NCI-H1105 (cell line): ENCODE measurements at regions not wholly inside any gene's neighbourhood (a gene's known extent, or its start where the extent isn't known, plus 50 kb on each side); places are given as distances from the start of the nearest gene placed in this dataset.
"Not testable (repeated sequence)": the region's sequence is repeated elsewhere in the genome, so short reads cannot be mapped to it uniquely, and the experiment has no call there.

ENCODE experiments used
- DNase-seq: peaks from one replicate; lab custom pipeline; 2025; lab: John Stamatoyannopoulos, UW

DNA sequence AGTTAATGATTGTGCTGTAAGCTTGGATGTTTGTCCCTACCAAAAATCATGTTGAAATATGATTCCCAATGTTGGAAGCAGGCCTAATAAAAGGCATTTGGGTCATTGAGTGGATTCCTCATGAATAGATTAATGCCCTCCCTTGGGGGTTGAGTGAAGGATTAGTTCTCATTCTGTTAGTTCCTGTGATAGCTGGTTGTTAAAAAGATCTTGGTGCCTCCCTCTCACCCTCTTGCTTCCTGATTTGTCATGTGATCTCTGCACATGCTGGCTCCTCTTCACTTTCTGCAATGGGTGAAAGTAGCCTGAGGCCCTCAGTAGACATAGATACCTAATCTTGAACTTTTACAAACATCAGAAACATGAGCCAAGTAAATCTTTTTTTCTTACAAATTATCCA, 115.6 kb upstream of the HCRTR2 start:
- peak; percentile 16 for DNase-seq

DNA sequence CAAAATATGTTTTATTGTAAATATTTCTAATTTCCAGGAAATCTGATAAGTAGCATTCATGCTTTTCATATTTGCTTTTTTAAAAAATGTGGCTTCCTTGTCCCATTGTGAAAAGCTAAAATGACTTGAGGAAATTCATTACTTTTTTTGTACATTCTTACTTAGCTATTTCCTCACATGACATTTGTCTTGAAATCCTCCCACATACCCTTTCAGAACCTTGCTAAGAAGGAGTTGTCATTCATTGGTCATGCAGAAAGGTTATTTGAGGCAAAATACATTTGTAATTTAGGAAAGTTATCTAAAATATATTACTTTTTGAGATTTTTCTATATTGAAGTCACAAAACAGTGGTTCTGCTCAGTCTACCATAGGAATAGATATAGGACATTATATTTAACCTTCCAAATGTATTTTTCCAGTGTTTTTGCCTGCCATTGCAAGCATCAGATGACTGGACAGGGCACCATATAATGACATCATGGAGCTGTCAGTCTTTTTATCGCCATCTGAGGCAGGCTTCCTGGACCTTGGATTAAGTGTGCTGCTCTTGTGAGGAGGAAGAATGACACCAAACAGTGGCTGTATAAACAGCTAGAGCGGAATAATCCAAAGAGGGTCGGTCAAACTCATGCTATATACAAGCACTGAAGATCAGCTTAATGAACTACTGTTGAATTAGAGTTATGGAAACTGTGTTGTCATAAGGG, 109.4 kb upstream of the HCRTR2 start:
- DNase-seq: no peak

DNA sequence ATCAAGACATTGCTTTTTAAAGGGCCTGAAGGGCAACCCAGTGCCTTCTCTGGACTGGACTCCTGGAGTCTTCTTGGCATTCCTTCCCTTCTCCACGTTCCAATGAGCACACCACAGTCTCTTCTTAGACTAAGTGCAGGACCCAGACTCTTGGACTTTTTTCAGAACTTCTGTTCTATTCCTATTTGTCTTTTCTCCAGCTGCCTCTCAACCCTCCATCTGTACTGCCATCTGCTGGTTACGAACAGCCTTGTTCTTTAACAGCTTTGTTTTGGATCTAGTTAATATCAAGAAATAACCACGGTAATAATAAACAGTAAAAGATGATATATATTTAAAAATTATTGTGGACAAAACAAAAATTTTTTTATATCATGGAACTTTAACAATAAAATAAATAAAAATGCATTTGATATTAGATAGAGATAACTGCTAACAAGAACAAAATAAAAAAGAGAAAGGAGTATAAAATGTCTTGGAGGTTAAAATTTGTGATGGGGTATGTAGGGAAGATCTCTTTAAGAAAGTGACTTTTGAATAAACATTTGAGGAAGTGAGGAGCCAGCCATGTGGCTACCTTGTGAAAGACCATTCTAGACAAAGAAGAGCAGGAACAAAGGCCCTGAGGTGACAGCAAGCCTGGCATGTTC, 105.1 kb upstream of the HCRTR2 start:
- DNase-seq: peak; percentile 1

DNA sequence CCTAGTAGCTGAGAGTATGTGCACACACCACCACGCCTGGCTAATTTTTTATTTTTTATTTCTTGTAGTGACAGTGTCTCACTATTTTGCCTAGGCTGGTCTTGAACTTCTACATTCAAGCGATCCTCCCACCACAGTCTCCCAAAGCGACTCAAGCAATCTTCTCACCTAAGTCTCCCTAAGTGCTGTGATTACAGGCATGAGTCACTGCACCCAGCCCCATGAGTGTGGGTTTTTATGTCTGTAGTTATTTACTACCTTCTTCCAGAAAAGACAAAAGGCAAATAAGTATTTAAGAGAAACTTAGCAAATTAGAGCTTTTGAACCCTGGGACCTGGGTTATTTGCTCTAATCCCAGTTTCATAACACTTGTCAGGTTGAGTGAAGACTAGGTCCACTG, 92.3 kb upstream of the HCRTR2 start:
- DNase-seq: no peak

DNA sequence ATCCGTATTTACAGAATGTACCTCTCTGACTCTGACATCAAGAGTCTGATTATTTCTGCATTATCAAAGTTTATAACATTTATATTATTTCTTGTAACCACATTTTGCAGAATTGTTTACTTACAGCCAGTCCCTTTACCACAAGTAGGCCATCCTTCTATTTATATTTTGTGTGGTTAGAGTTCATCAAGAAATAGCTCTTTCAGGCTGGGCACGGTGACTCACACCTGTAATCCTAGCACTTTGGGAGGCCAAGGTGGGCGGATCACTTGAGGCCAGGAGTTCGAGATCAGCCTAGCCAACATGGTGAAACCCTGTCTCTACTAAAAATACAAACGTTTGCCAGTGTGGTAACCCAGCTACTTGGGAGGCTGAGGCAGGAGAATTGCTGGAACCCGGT, 86.3 kb upstream of the HCRTR2 start:
- not testable (repeated sequence) for DNase-seq

DNA sequence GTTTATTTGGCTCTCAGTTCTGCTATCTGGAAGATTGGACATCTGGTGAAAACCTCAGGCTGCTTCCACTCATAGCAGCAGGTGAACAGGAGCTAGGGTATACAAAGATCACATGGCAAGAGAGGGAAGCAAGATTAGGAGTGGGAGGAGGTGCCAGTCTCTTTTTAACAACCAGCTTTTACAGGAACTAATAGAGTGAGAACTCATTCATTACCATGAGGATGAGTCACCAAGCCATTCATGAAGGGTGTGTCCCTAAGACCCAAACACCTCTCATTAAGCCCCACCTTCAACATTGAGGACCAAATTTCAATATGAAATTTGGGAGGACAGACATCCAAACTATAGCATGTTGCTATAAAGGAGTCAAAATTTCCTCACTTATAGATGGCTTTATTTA, 85.4 kb upstream of the HCRTR2 start:
- no peak for DNase-seq

DNA sequence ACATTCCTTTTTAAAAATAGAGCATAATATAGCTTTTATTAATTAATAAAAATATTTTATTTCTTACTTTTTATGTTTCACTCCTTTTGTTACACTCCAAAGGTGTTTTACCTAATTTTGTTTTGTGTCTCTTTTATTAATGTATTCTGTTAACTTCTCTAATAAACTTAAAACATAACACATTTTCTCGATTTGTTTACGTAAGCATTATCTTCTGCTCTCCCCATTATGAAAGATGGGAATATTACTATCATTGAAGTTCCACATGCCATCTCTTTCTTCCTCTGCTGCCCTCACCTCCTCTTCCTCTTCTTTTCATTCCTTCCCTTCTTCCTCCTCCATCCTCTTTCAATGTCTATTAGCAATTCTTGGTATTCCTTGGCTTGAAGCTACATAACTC, 85.0 kb upstream of the HCRTR2 start:
- DNase-seq: no peak

DNA sequence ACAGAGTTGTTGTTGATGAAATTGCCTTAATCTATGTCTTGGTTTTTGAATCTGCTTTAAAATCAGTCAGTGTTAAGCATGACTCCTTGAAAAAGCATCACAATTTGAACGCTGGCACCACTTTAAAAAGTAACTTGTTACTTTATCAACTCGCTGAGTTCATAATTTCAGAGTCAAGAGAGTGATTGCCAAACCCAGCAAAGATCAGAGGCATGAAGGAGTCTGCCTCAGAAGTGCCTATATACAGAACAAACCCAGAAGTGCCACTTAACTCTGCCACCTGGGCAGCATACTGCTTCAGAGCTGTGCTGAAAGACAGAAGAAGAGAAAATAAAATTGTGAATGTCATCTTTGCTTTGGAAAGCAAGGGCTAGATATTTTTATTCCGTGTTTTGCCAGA, 73.6 kb upstream of the HCRTR2 start:
- no peak for DNase-seq

DNA sequence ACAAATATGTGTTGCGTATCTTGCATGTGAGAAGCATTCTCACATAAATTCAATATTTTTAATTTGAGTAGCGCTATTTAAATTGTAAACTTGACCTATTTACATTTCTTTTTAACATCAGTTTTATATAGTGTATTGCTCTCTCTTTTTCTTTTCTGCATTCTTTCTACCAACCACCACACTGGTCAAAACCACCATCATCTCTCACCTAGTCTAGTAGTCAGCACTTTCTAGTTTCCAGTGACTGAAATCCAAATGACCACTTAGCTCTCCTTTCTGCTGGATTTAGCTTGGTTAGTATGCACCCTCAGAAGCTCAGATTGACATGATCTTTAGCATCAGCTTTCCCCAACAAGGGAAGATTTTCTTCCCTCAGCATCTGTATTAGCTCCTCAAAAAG, 73.2 kb upstream of the HCRTR2 start:
- DNase-seq: no peak

DNA sequence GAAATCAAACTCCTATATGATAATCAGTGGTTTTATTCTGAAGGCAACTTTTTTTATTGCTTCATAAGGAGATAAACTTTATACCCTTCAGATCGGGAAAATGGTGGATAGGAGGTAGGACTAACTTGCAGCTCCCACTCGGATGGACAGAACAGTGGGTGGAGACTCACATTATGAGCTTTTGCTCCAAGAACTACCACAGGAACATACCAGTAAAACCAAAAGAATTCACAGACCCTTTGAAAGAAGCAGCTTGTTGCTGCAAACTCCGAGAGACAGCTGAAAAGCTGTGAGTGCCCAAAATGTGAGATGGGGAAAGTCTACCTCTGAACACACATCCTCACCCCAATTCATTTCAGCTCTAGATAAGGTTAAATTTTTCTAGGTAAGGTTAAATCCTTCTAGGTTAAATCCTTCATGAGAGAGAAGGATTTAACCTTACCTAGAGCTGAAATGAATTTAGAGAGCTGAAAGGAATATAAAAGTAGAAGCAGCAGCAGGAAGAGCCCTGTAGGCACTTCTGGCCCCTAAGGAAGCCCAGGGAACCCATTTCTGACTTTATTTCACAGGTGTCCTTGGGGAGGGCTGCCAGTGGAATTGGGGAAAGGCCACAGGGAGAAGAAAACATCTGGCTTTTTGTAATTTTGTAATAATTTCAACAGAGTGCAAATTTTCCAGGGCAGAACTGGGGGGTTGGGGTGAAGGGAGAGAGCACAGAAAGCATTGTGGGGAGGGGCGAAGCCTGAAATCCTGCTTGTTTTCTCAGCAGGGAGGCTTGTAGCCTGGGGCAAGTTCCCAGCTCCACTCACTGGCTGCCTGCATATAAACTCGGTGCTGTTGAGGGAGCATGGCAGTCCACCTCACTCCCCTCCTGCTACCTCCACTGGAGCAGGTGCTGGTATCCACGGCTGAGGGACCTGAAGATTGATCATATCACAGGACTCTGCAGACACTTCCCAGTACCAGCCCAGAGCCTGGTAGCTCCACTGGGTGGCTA, 65.9 kb upstream of the HCRTR2 start:
- no peak for DNase-seq

DNA sequence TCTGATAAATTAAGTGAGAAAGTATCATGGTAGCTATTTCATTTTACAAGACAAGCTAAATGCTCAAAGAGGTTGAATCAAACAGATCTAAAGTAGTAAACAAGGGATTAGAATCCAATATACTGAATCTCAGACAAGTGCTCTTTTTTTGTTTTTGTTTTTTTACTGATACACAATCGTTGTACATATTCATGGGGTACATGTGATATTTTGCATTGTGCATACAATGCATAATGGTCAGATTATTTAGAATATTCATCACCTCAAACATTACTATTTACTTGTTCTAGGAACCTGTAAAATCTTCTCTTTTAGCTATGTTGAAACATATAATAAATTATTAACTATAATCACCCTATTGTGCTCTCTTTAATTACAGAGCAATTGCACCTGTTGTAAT, 57.0 kb upstream of the HCRTR2 start:
- no peak for DNase-seq

DNA sequence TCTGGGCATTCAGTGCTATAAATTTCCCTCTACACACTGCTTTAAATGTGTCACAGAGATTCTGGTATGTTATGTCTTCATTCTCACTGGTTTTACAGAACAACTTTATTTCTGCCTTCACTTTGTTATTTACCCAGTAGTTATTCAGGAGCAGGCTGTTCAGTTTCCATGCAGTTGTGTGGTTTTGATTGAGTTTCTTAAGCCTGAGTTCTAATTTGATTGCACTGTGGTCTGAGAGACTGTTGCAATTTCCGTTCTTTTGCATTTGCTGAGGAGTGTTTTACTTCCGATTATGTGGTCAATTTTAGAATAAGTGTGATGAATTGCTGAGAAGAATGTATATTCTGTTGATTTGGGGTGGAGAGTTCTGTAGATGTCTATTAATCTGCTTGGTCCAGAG, 50.1 kb upstream of the HCRTR2 start:
- DNase-seq: not testable (repeated sequence)
